ENCODE measurements at regions not wholly inside any gene's neighbourhood (a gene's known extent, or its start where the extent isn't known, plus 50 kb on each side); places are given as distances from the start of the nearest gene placed in this dataset.

GRCh38 chr4:78691334-78691754 lies 84.8 kb upstream of the BMP2K start:
- WGBS, 2 experiments (ENCODE audit: insufficient coverage in 2 of 2): 88 to 100% methylated on average over 2 of the region's 2 CpGs
- Histone ChIP-seq H3K4me1 (ENCODE audit: control insufficient read depth, insufficient read depth, low read length, poor library complexity, severe bottlenecking) (peaks cover 10% of the 10 kb centered on the region), H3K4me3 (ENCODE audit: extremely low read depth, insufficient read depth, low read length, poor library complexity, severe bottlenecking) (no peak overlapping the region), H3K36me3 (ENCODE audit: control insufficient read depth, insufficient read depth, low read length) (no peaks in the 10 kb centered on the region), H3K27ac (ENCODE audit: low read depth, low read length, severe bottlenecking) (no peak overlapping the region), H3K9me3 (ENCODE audit: control insufficient read depth, low read length) (no peaks in the 10 kb centered on the region)

- Histone ChIP-seq H3K36me3 (ENCODE audit: control insufficient read depth, insufficient read depth, low read length) (no peaks in the 10 kb centered on the region), H3K27ac (ENCODE audit: low read depth, low read length, severe bottlenecking) (no peak overlapping the region), H3K9me3 (ENCODE audit: control insufficient read depth, low read length) (no peaks in the 10 kb centered on the region), H3K4me3 (ENCODE audit: extremely low read depth, insufficient read depth, low read length, poor library complexity, severe bottlenecking) (no peak overlapping the region), H3K4me1 (ENCODE audit: control insufficient read depth, insufficient read depth, low read length, poor library complexity, severe bottlenecking) (peaks cover 10% of the 10 kb centered on the region)
- WGBS, 2 experiments (ENCODE audit: insufficient coverage in 2 of 2): 38 to 53% methylated on average over 4 of the region's 4 CpGs
Observed at GRCh38 chr4:78691971-78692821, 84.0 kb upstream of the BMP2K start.

GRCh38 chr4:78692822-78693170 lies 83.4 kb upstream of the BMP2K start:
- H3K36me3 ChIP-seq (ENCODE audit: control insufficient read depth, insufficient read depth, low read length): no peaks in the 10 kb centered on the region
- H3K27ac ChIP-seq (ENCODE audit: low read depth, low read length, severe bottlenecking): no peak overlapping the region
- peaks cover 10% of the 10 kb centered on the region for H3K4me1 ChIP-seq (ENCODE audit: control insufficient read depth, insufficient read depth, low read length, poor library complexity, severe bottlenecking)
- 87 to 93% methylated on average over 4 of the region's 4 CpGs for WGBS, 2 experiments (ENCODE audit: insufficient coverage in 2 of 2)
- H3K9me3 ChIP-seq (ENCODE audit: control insufficient read depth, low read length): no peaks in the 10 kb centered on the region
- no peak overlapping the region for H3K4me3 ChIP-seq (ENCODE audit: extremely low read depth, insufficient read depth, low read length, poor library complexity, severe bottlenecking)

GRCh38 chr4:78693777-78694456 lies 82.2 kb upstream of the BMP2K start:
- WGBS, 2 experiments (ENCODE audit: insufficient coverage in 2 of 2): 67 to 83% methylated on average over 1 of the region's 2 CpGs
- Histone ChIP-seq H3K4me3 (ENCODE audit: extremely low read depth, insufficient read depth, low read length, poor library complexity, severe bottlenecking) (no peak overlapping the region), H3K9me3 (ENCODE audit: control insufficient read depth, low read length) (no peaks in the 10 kb centered on the region), H3K4me1 (ENCODE audit: control insufficient read depth, insufficient read depth, low read length, poor library complexity, severe bottlenecking) (peaks cover 10% of the 10 kb centered on the region), H3K36me3 (ENCODE audit: control insufficient read depth, insufficient read depth, low read length) (no peaks in the 10 kb centered on the region), H3K27ac (ENCODE audit: low read depth, low read length, severe bottlenecking) (no peak overlapping the region)

- H3K4me3 ChIP-seq (ENCODE audit: extremely low read depth, insufficient read depth, low read length, poor library complexity, severe bottlenecking): no peak overlapping the region
- H3K9me3 ChIP-seq (ENCODE audit: control insufficient read depth, low read length): no peaks in the 10 kb centered on the region
- H3K4me1 ChIP-seq (ENCODE audit: control insufficient read depth, insufficient read depth, low read length, poor library complexity, severe bottlenecking): peaks cover 10% of the 10 kb centered on the region
- no peak overlapping the region for H3K27ac ChIP-seq (ENCODE audit: low read depth, low read length, severe bottlenecking)
- WGBS, 2 experiments (ENCODE audit: insufficient coverage in 2 of 2): 100% methylated on average over 1 of the region's 2 CpGs; no CpG with 5 or more reads in 1 of the 2 experiments
- H3K36me3 ChIP-seq (ENCODE audit: control insufficient read depth, insufficient read depth, low read length): no peaks in the 10 kb centered on the region
Observed at GRCh38 chr4:78694457-78694787, 81.7 kb upstream of the BMP2K start.

- Histone ChIP-seq H3K9me3 (ENCODE audit: control insufficient read depth, low read length) (no peaks in the 10 kb centered on the region), H3K4me3 (ENCODE audit: extremely low read depth, insufficient read depth, low read length, poor library complexity, severe bottlenecking) (no peak overlapping the region), H3K27ac (ENCODE audit: low read depth, low read length, severe bottlenecking) (no peak overlapping the region), H3K36me3 (ENCODE audit: control insufficient read depth, insufficient read depth, low read length) (no peaks in the 10 kb centered on the region), H3K4me1 (ENCODE audit: control insufficient read depth, insufficient read depth, low read length, poor library complexity, severe bottlenecking) (peaks cover 10% of the 10 kb centered on the region)
- WGBS, 2 experiments (ENCODE audit: insufficient coverage in 2 of 2): no CpG with 5 or more reads among the region's 1 CpG
Observed at GRCh38 chr4:78695910-78696309, 80.2 kb upstream of the BMP2K start.

GRCh38 chr4:78703079-78703478 lies 73.1 kb upstream of the BMP2K start:
- Histone ChIP-seq H3K9me3 (ENCODE audit: control insufficient read depth, low read length) (peaks cover 12% of the 10 kb centered on the region), H3K36me3 (ENCODE audit: control insufficient read depth, insufficient read depth, low read length) (no peaks in the 10 kb centered on the region), H3K4me3 (ENCODE audit: extremely low read depth, insufficient read depth, low read length, poor library complexity, severe bottlenecking) (no peak overlapping the region), H3K4me1 (ENCODE audit: control insufficient read depth, insufficient read depth, low read length, poor library complexity, severe bottlenecking) (no peaks in the 10 kb centered on the region), H3K27ac (ENCODE audit: low read depth, low read length, severe bottlenecking) (no peak overlapping the region)

- H3K4me3 ChIP-seq (ENCODE audit: extremely low read depth, insufficient read depth, low read length, poor library complexity, severe bottlenecking): no peak overlapping the region
- H3K4me1 ChIP-seq (ENCODE audit: control insufficient read depth, insufficient read depth, low read length, poor library complexity, severe bottlenecking): no peaks in the 10 kb centered on the region
- peaks cover 12% of the 10 kb centered on the region for H3K9me3 ChIP-seq (ENCODE audit: control insufficient read depth, low read length)
- H3K36me3 ChIP-seq (ENCODE audit: control insufficient read depth, insufficient read depth, low read length): no peaks in the 10 kb centered on the region
- no peak overlapping the region for H3K27ac ChIP-seq (ENCODE audit: low read depth, low read length, severe bottlenecking)
Observed at GRCh38 chr4:78704317-78704716, 71.8 kb upstream of the BMP2K start.

- H3K4me3 ChIP-seq (ENCODE audit: extremely low read depth, insufficient read depth, low read length, poor library complexity, severe bottlenecking): no peak overlapping the region
- peaks cover 12% of the 10 kb centered on the region for H3K9me3 ChIP-seq (ENCODE audit: control insufficient read depth, low read length)
- H3K36me3 ChIP-seq (ENCODE audit: control insufficient read depth, insufficient read depth, low read length): no peaks in the 10 kb centered on the region
- no peaks in the 10 kb centered on the region for H3K4me1 ChIP-seq (ENCODE audit: control insufficient read depth, insufficient read depth, low read length, poor library complexity, severe bottlenecking)
- H3K27ac ChIP-seq (ENCODE audit: low read depth, low read length, severe bottlenecking): no peak overlapping the region
- WGBS, 2 experiments (ENCODE audit: insufficient coverage in 2 of 2): 62 to 86% methylated on average over 1 to 3 of the region's 3 CpGs
Observed at GRCh38 chr4:78704981-78705683, 71.0 kb upstream of the BMP2K start.

- WGBS, 2 experiments (ENCODE audit: insufficient coverage in 2 of 2): 0 to 29% methylated on average over 1 to 5 of the region's 6 CpGs
- no peak overlapping the region for H3K4me3 ChIP-seq (ENCODE audit: extremely low read depth, insufficient read depth, low read length, poor library complexity, severe bottlenecking)
- H3K9me3 ChIP-seq (ENCODE audit: control insufficient read depth, low read length): peaks cover 16% of the 10 kb centered on the region
- no peaks in the 10 kb centered on the region for H3K4me1 ChIP-seq (ENCODE audit: control insufficient read depth, insufficient read depth, low read length, poor library complexity, severe bottlenecking)
- H3K27ac ChIP-seq (ENCODE audit: low read depth, low read length, severe bottlenecking): no peak overlapping the region
- H3K36me3 ChIP-seq (ENCODE audit: control insufficient read depth, insufficient read depth, low read length): no peaks in the 10 kb centered on the region
Observed at GRCh38 chr4:78706302-78706701, 69.8 kb upstream of the BMP2K start.

GRCh38 chr4:78707268-78707667 lies 68.9 kb upstream of the BMP2K start:
- Histone ChIP-seq H3K27ac (ENCODE audit: low read depth, low read length, severe bottlenecking) (no peak overlapping the region), H3K9me3 (ENCODE audit: control insufficient read depth, low read length) (peaks cover 16% of the 10 kb centered on the region), H3K4me3 (ENCODE audit: extremely low read depth, insufficient read depth, low read length, poor library complexity, severe bottlenecking) (no peak overlapping the region), H3K4me1 (ENCODE audit: control insufficient read depth, insufficient read depth, low read length, poor library complexity, severe bottlenecking) (no peaks in the 10 kb centered on the region), H3K36me3 (ENCODE audit: control insufficient read depth, insufficient read depth, low read length) (no peaks in the 10 kb centered on the region)
- no CpG with 5 or more reads among the region's 2 CpGs for WGBS, 2 experiments (ENCODE audit: insufficient coverage in 2 of 2)
